DMS 273 (cell line): ENCODE measurements at regions not wholly inside any gene's neighbourhood (a gene's known extent, or its start where the extent isn't known, plus 50 kb on each side); places are given as distances from the start of the nearest gene placed in this dataset.
"Not testable (repeated sequence)": the region's sequence is repeated elsewhere in the genome, so short reads cannot be mapped to it uniquely, and the experiment has no call there.

Source experiments
- DNase-seq: peaks from one replicate; lab custom pipeline; 2025; ENCODE audit not compliant: unreplicated experiment; lab: John Stamatoyannopoulos, UW

DNA sequence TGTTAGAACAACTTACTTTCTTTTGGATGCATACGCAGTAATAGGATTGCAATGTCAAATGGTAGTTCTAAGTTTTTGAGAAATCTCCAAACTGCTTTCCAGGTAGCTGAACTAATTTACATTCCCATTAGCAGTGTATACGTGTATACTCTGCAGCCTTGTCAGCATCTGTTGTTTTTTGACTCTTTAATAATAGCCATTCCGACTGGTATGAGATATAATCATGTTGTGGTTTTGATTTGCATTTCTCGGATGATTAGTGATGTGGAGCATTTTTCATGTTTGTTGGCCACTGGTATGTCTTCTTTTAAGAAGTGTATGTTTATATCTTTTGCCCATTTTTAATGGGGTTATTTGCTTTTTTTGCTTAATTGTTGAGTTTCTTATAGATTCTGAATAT is 76.9 kb upstream of the HNRNPA1L2 start:
- DNase-seq = peak; percentile 2

DNA sequence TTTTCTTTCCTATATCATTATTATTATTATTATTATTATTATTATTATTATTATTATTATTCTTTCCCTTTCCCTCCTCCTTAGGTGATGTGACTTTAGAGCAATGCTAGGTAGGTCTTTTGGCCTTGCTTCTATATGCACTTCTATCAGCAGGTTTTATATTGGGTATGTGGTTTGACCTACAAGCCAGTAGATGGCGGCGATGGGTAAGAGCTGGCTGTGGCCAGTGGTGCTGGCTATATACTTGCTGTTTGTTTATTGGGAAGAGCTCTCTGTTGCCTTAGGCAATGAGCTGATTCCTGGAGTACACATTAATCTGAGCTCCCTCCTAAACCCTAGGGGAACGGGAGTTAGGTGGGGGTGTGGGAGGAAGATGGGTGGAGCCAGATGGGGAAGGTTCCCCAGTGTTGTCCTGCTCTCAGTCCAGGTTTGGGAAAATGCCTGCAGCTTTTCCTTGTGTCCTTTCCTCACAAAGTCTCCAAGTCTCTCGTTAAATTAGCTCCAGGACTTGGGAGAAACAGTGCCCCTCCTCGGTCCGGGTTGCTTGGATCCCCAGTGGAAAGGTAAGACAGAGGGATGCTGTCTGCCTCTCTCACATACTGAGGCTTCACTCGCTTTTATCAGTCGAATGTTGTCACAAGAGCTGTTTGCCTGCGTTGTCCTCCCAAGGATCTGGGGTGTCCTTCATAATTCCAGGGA is 72.2 kb upstream of the HNRNPA1L2 start:
- peak; percentile 68 for DNase-seq

DNA sequence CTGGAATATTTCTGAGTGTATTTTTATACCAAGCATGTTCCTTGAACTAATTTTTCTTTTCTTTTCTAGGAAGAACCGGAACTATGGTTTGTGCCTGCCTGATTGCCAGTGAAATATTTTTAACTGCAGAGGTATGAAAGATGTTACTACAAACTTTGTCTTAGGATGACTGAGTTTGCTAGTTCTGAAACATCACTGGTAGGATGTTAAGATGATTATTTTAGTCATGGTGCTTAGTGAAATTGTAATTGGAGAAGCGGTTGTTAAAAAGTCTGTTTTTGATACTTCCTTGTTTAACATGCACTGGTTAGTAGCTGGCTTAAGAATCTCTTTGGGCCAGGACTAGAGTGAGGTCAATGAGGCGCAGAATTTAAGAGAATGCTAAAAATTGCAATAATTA is 71.1 kb upstream of the HNRNPA1L2 start:
- not testable (repeated sequence) for DNase-seq

DNA sequence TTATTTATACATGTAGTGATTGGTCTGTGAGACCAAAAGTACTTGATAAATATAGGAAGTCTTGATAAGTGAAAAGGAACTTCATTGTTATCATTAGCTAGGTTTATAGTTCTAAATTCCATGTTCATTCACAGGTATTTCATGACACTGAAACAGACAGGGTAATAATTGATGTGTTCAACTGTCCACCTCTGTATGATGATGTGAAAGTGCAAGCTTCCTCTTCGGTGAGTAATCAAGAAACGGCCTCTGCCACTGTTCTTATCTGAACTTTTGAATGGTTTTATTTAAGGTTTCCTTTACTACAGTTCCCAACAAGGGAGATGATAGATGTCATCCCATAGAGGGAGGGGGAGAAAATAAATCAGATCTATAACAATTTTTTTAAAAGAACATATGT is 59.3 kb upstream of the HNRNPA1L2 start:
- DNase-seq = not testable (repeated sequence)
